Esophagus muscularis mucosa (tissue), 2 donors: ENCODE measurements at regions not wholly inside any gene's neighbourhood (a gene's known extent, or its start where the extent isn't known, plus 50 kb on each side); places are given as distances from the start of the nearest gene placed in this dataset.

Experiments
- POLR2A ChIP-seq: fragments of 450-650 bp; IDR thresholded peaks from one replicate; pipeline ENCODE4 v1.6.1; 2017; ENCODE audit warnings: antibody characterized with exemption, moderate library complexity, mild to moderate bottlenecking, low read depth
- POLR2AphosphoS5 ChIP-seq, 2 donors: sonication (generic); formaldehyde crosslinking; IDR thresholded peaks; one replicate each; pipeline ENCODE4 v1.6.1; 2017; ENCODE audit warnings: antibody characterized with exemption in 2 of 2

- no peak for TF ChIP-seq POLR2A
- TF ChIP-seq POLR2AphosphoS5 (IDR thresholded peaks at IDR 0.05) = no peak
These were observed 239.7 kb upstream of the TNP1 start for GRCh38 chr2:217099561-217099960.
